GM12878 (cell line): ENCODE measurements at regions not wholly inside any gene's neighbourhood (a gene's known extent, or its start where the extent isn't known, plus 50 kb on each side); places are given as distances from the start of the nearest gene placed in this dataset.

Experiments used
- ATAC-seq: fragments of 200-7000 bp; cut with Tn5 transposase; 3 replicates; pipeline ENCODE4 v1.9.1; 2020; ENCODE audit warnings: mild to moderate bottlenecking, moderate library complexity
- BruUV-seq: library from RNA; stranded (reverse); fragments of 400-500 nt; replicated peaks from 2 replicates; lab custom pipeline; 2021; lab: Mats Ljungman, UMichigan
- CTCF ChIA-PET: fragments of 300-600 bp; sonication (Branson Sonifier 250); formaldehyde crosslinking; extraction: SDS; loops from one replicate; lab custom pipeline; 2021; ENCODE audit warnings: inconsistent platforms; lab: Yijun Ruan, JAX
- POLR2A ChIA-PET: fragments of 350-600 bp; formaldehyde crosslinking; extraction: SDS; loops from one replicate; lab custom pipeline; 2021; ENCODE audit warnings: inconsistent platforms; lab: Charles Lee
- RAD21 ChIA-PET: fragments of 300-600 bp; sonication (Branson Sonifier 250); formaldehyde crosslinking; loops from one replicate; lab custom pipeline; 2023; ENCODE audit warnings: antibody characterized with exemption; ENCODE audit not compliant: unreplicated experiment; lab: Charles Lee
- SMC1A ChIA-PET: fragments of 300-600 bp; sonication (Branson Sonifier 250); formaldehyde crosslinking; loops from one replicate; lab custom pipeline; 2023; ENCODE audit not compliant: unreplicated experiment, uncharacterized antibody; lab: Charles Lee
- DNase-seq: peaks from one replicate; pipeline ENCODE4 v3.0.0-alpha.2; 2011; ENCODE audit warnings: low read depth, low spot score
- FAIRE-seq: peaks from 3 replicates; lab custom pipeline; 2011; peaks lifted over from hg19 to GRCh38; lab: Jason Lieb, UNC
- H2AFZ ChIP-seq: 2 replicates; pipeline ENCODE4 v1.6.0; 2011; ENCODE audit warnings: low read depth, low read length, control low read depth; ENCODE audit not compliant: control insufficient read depth
- H3K27ac ChIP-seq: 2 replicates; pipeline ENCODE4 v1.5.1; 2011; ENCODE audit warnings: control low read depth; ENCODE audit not compliant: control insufficient read depth, insufficient read depth
- H3K27me3 ChIP-seq, 2 experiments: replicated peaks in 1 of 2; 2 replicates each; pipeline versions ENCODE4 v1.6.0 to v1.6.1; 2011; ENCODE audit warnings: low read length in 1 of 2; ENCODE audit not compliant: control insufficient read depth in 2 of 2, insufficient read depth in 2 of 2
- H3K36me3 ChIP-seq, 2 experiments: 2 replicates each; pipeline ENCODE4 v1.5.1; 2011; ENCODE audit warnings: low read length in 1 of 2; ENCODE audit not compliant: control insufficient read depth in 2 of 2, insufficient read depth in 2 of 2
- H3K4me1 ChIP-seq: 2 replicates; pipeline ENCODE4 v1.6.1; 2011; ENCODE audit warnings: mild to moderate bottlenecking, low read length, moderate library complexity, mixed read lengths; ENCODE audit not compliant: control insufficient read depth, insufficient read depth
- H3K4me2 ChIP-seq: 2 replicates; pipeline ENCODE4 v1.6.0; 2011; ENCODE audit warnings: control low read depth; ENCODE audit not compliant: control insufficient read depth, insufficient read depth
- H3K4me3 ChIP-seq: fragments of 200-600 bp; sonication (generic); 2 replicates; pipeline ENCODE4 v1.5.1; 2016
- H3K79me2 ChIP-seq: 2 replicates; pipeline ENCODE4 v1.6.0; 2011; ENCODE audit warnings: low read length; ENCODE audit not compliant: control insufficient read depth, insufficient read depth
- H3K9ac ChIP-seq: 2 replicates; pipeline ENCODE4 v1.8.0; 2011; ENCODE audit warnings: low read length, control low read depth, mixed read lengths; ENCODE audit not compliant: control insufficient read depth, insufficient read depth
- H3K9me3 ChIP-seq: replicated peaks from 3 replicates; pipeline ENCODE4 v1.5.1; 2011; ENCODE audit warnings: mild to moderate bottlenecking, low read length; ENCODE audit not compliant: control insufficient read depth, insufficient read depth
- H4K20me1 ChIP-seq: 2 replicates; pipeline ENCODE4 v1.6.0; 2011; ENCODE audit not compliant: control insufficient read depth, insufficient read depth
- BMI1 ChIP-seq: fragments of 450-650 bp; IDR thresholded peaks from 2 replicates; pipeline ENCODE4 v1.6.1; 2016; ENCODE audit warnings: mild to moderate bottlenecking, moderate library complexity, borderline replicate concordance
- CBX5 ChIP-seq: sonication (generic); IDR thresholded peaks from 2 replicates; pipeline ENCODE4 v1.6.1; 2016; ENCODE audit warnings: low read depth, moderate library complexity, mild to moderate bottlenecking, inconsistent platforms
- CHD4 ChIP-seq: fragments of 200-600 bp; sonication (generic); IDR thresholded peaks from 2 replicates; pipeline ENCODE4 v1.6.1; 2016; ENCODE audit warnings: mild to moderate bottlenecking
- DPF2 ChIP-seq: fragments of 450-650 bp; IDR thresholded peaks from 2 replicates; pipeline ENCODE4 v1.6.1; 2017; ENCODE audit warnings: mild to moderate bottlenecking
- NFXL1 ChIP-seq: fragments of 450-650 bp; IDR thresholded peaks from 2 replicates; pipeline ENCODE4 v1.6.1; 2017; ENCODE audit warnings: antibody characterized with exemption, mild to moderate bottlenecking, borderline replicate concordance
- NR2C2 ChIP-seq: IDR thresholded peaks from 2 replicates; pipeline ENCODE4 v1.6.1; 2011; ENCODE audit warnings: borderline replicate concordance, low read depth; ENCODE audit not compliant: control insufficient read depth, insufficient read length
- SMARCA5 ChIP-seq: fragments of 450-650 bp; IDR thresholded peaks from 2 replicates; pipeline ENCODE4 v1.6.1; 2017; ENCODE audit warnings: mild to moderate bottlenecking
- SRF ChIP-seq, 2 experiments: IDR thresholded peaks; 2 replicates each; pipeline ENCODE4 v1.6.1; 2011; ENCODE audit warnings: low read depth in 2 of 2, low read length in 2 of 2, mild to moderate bottlenecking in 1 of 2, moderate library complexity in 1 of 2
- TAF1 ChIP-seq: IDR thresholded peaks from 2 replicates; pipeline ENCODE4 v1.6.1; 2011; ENCODE audit warnings: mild to moderate bottlenecking, low read depth, low read length, borderline replicate concordance
- TBL1XR1 ChIP-seq: IDR thresholded peaks from 2 replicates; pipeline ENCODE4 v1.6.1; 2012; ENCODE audit warnings: low read depth, low read length, improper control_type of control experiment
- WRNIP1 ChIP-seq: IDR thresholded peaks from 2 replicates; pipeline ENCODE4 v1.6.1; 2011; ENCODE audit warnings: low read depth, low read length, improper control_type of control experiment, borderline replicate concordance
- ZZZ3 ChIP-seq: IDR thresholded peaks from 2 replicates; pipeline ENCODE4 v1.6.1; 2011; ENCODE audit warnings: low read depth; ENCODE audit not compliant: control insufficient read depth, insufficient read length
- WGBS: methylation state at CpG from one replicate; pipeline ENCODE4 v1.1.6; 2016; ENCODE audit warnings: low lambda C conversion rate; ENCODE audit not compliant: insufficient replicate concordance, insufficient coverage; ENCODE audit errors: missing lambda C conversion rate; 5-methylcytosine and 5-hydroxymethylcytosine counted together
- in situ Hi-C: fragments of 300-500 bp; cut with MboI; formaldehyde crosslinking; loops from 9 replicates; pipeline ENCODE4 v1.14.3; 2018; ENCODE audit warnings: mixed read lengths
- intact Hi-C: fragments of 100-400 bp; cut with micrococcal nuclease; formaldehyde crosslinking; loops from one replicate; pipeline ENCODE4 v1.14.2; 2022; ENCODE audit not compliant: unreplicated experiment
- TF ChIP-seq, protein P1 (sequence below): fragments of 450-650 bp; IDR thresholded peaks from 2 replicates; pipeline ENCODE4 v1.6.1; 2018; ENCODE audit warnings: borderline replicate concordance, mild to moderate bottlenecking; ENCODE audit not compliant: partially characterized antibody
- TF ChIP-seq, protein P2 (sequence below): fragments of 450-650 bp; conservative IDR thresholded peaks from 2 replicates; pipeline ENCODE4 v1.6.1; 2017; ENCODE audit warnings: mild to moderate bottlenecking, moderate library complexity
- TF ChIP-seq, protein P3 (sequence below): IDR thresholded peaks from 2 replicates; pipeline ENCODE4 v1.6.1; 2011; ENCODE audit warnings: low read depth, mild to moderate bottlenecking, low read length, moderate library complexity, borderline replicate concordance; ENCODE audit errors: extremely low read depth
- TF ChIP-seq, protein P4 (sequence below): fragments of 450-650 bp; IDR thresholded peaks from 2 replicates; pipeline ENCODE4 v1.6.1; 2017; ENCODE audit warnings: antibody characterized with exemption, mild to moderate bottlenecking, moderate library complexity
- TF ChIP-seq, protein P5 (sequence below): fragments of 450-650 bp; IDR thresholded peaks from 2 replicates; pipeline ENCODE4 v1.6.1; 2016; ENCODE audit warnings: mild to moderate bottlenecking

DNA sequence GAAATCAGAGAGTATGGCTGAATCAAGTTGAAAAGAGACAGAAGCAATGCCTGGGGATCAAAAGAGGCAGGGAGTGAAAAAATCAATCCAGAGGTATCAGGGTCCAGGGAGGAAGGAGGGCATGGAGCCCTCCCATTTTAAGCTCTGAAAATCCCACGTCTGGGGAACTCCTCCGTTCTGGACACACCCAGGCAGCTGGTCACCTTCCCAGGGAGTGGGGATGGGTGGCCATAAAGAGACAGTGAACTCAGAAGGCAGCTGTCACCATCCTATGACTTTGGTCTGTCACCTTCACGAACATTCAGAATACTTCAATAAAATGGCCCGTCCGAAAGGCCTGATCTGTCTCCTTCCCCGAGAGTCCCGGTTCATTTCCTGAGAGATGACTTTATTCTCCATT is 71.6 kb downstream of the MAP1LC3B2 start:
- Histone ChIP-seq H3K27me3 (peaks cover 0 to 6% of the 10 kb centered on the region in 2 experiments; a peak in 2 of 4 replicates), H3K36me3 (no peaks in the 10 kb centered on the region), H4K20me1 (no peaks in the 10 kb centered on the region), H3K4me3 (no peak overlapping the region), H3K9me3 (no peaks in the 10 kb centered on the region), H3K27ac (no peak overlapping the region), H3K9ac (no peak overlapping the region), H3K79me2 (no peaks in the 10 kb centered on the region), H2AFZ (no peak overlapping the region), H3K4me1 (no peaks in the 10 kb centered on the region), H3K4me2 (no peak overlapping the region)
- DNase-seq (no peak), ATAC-seq (no peak), FAIRE-seq (no peak)
- 46% methylated on average over 7 of the region's 7 CpGs for WGBS
- RAD21 ChIA-PET: no interaction called here
- CTCF ChIA-PET: no interaction called here
- SMC1A ChIA-PET: interaction anchor here (0.6 kb wide), 1 partner anchor 713 kb away, joined by 3 read pairs; no protein-coding TSS in a partner anchor
- POLR2A ChIA-PET: no interaction called here
- intact Hi-C loops: no loop called here
- in situ Hi-C loops: no loop called here
- no TSS peak for BruUV-seq
- TF ChIP-seq, protein P1, sequence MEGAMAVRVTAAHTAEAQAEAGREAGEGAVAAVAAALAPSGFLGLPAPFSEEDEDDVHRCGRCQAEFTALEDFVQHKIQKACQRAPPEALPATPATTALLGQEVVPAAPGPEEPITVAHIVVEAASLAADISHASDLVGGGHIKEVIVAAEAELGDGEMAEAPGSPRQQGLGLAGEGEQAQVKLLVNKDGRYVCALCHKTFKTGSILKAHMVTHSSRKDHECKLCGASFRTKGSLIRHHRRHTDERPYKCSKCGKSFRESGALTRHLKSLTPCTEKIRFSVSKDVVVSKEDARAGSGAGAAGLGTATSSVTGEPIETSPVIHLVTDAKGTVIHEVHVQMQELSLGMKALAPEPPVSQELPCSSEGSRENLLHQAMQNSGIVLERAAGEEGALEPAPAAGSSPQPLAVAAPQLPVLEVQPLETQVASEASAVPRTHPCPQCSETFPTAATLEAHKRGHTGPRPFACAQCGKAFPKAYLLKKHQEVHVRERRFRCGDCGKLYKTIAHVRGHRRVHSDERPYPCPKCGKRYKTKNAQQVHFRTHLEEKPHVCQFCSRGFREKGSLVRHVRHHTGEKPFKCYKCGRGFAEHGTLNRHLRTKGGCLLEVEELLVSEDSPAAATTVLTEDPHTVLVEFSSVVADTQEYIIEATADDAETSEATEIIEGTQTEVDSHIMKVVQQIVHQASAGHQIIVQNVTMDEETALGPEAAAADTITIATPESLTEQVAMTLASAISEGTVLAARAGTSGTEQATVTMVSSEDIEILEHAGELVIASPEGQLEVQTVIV: no peak
- TF ChIP-seq, protein P2, sequence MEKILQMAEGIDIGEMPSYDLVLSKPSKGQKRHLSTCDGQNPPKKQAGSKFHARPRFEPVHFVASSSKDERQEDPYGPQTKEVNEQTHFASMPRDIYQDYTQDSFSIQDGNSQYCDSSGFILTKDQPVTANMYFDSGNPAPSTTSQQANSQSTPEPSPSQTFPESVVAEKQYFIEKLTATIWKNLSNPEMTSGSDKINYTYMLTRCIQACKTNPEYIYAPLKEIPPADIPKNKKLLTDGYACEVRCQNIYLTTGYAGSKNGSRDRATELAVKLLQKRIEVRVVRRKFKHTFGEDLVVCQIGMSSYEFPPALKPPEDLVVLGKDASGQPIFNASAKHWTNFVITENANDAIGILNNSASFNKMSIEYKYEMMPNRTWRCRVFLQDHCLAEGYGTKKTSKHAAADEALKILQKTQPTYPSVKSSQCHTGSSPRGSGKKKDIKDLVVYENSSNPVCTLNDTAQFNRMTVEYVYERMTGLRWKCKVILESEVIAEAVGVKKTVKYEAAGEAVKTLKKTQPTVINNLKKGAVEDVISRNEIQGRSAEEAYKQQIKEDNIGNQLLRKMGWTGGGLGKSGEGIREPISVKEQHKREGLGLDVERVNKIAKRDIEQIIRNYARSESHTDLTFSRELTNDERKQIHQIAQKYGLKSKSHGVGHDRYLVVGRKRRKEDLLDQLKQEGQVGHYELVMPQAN: no peak
- TF ChIP-seq, protein P3, sequence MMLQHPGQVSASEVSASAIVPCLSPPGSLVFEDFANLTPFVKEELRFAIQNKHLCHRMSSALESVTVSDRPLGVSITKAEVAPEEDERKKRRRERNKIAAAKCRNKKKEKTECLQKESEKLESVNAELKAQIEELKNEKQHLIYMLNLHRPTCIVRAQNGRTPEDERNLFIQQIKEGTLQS: no peak
- TF ChIP-seq TAF1: no peak
- TF ChIP-seq WRNIP1: no peak
- no peak for TF ChIP-seq NR2C2
- TF ChIP-seq BMI1: no peak
- TF ChIP-seq ZZZ3: no peak
- no peak for TF ChIP-seq NFXL1
- TF ChIP-seq, protein P4, sequence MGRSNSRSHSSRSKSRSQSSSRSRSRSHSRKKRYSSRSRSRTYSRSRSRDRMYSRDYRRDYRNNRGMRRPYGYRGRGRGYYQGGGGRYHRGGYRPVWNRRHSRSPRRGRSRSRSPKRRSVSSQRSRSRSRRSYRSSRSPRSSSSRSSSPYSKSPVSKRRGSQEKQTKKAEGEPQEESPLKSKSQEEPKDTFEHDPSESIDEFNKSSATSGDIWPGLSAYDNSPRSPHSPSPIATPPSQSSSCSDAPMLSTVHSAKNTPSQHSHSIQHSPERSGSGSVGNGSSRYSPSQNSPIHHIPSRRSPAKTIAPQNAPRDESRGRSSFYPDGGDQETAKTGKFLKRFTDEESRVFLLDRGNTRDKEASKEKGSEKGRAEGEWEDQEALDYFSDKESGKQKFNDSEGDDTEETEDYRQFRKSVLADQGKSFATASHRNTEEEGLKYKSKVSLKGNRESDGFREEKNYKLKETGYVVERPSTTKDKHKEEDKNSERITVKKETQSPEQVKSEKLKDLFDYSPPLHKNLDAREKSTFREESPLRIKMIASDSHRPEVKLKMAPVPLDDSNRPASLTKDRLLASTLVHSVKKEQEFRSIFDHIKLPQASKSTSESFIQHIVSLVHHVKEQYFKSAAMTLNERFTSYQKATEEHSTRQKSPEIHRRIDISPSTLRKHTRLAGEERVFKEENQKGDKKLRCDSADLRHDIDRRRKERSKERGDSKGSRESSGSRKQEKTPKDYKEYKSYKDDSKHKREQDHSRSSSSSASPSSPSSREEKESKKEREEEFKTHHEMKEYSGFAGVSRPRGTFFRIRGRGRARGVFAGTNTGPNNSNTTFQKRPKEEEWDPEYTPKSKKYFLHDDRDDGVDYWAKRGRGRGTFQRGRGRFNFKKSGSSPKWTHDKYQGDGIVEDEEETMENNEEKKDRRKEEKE: no peak
- no peak for TF ChIP-seq CBX5
- no peak for TF ChIP-seq SRF (IDR thresholded peaks at IDR 0.05; ENCODE audit: low read depth in 2 of 2, low read length in 2 of 2)
- no peak for TF ChIP-seq DPF2
- no peak for TF ChIP-seq SMARCA5
- TF ChIP-seq CHD4: no peak
- TF ChIP-seq, protein P5, sequence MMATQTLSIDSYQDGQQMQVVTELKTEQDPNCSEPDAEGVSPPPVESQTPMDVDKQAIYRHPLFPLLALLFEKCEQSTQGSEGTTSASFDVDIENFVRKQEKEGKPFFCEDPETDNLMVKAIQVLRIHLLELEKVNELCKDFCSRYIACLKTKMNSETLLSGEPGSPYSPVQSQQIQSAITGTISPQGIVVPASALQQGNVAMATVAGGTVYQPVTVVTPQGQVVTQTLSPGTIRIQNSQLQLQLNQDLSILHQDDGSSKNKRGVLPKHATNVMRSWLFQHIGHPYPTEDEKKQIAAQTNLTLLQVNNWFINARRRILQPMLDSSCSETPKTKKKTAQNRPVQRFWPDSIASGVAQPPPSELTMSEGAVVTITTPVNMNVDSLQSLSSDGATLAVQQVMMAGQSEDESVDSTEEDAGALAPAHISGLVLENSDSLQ: no peak
- TF ChIP-seq TBL1XR1: no peak
